DOHH2 (cell line): ENCODE measurements at regions not wholly inside any gene's neighbourhood (a gene's known extent, or its start where the extent isn't known, plus 50 kb on each side); places are given as distances from the start of the nearest gene placed in this dataset.

Source experiments
- EZH2phosphoT487 ChIP-seq: fragments of 200-600 bp; sonication (generic); IDR thresholded peaks from 2 replicates; pipeline ENCODE4 v1.6.1; 2017; ENCODE audit warnings: borderline replicate concordance, mild to moderate bottlenecking, antibody characterized with exemption, low read length, moderate library complexity, mixed read lengths
- TF ChIP-seq, protein P1 (sequence below): fragments of 200-600 bp; sonication (generic); IDR thresholded peaks from one replicate; pipeline ENCODE4 v1.5.1; 2014; ENCODE audit warnings: antibody characterized with exemption, mild to moderate bottlenecking, low read depth, low read length; ENCODE audit not compliant: poor library complexity, severe bottlenecking

DNA sequence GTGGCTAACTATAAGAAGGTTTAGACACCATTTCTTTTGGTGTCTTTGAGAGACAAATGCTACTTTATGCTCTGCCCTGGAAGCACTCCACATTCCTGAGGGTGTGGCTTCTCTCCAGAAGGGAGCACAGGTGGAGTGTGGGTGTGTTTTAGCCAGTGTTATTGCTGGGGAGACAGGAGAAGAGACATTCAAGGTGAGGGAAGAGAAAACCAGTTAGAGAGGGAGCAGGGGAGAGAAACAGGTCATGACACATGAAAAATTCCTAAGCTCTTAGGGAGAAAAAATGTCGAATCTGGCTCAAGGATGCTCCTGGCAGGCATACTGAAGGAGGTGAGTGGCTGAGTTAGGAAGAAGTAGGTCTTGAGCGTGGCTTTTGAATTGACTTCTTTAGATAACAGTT lies 292.8 kb downstream of the CLIC5 start:
- TF ChIP-seq, protein P1, sequence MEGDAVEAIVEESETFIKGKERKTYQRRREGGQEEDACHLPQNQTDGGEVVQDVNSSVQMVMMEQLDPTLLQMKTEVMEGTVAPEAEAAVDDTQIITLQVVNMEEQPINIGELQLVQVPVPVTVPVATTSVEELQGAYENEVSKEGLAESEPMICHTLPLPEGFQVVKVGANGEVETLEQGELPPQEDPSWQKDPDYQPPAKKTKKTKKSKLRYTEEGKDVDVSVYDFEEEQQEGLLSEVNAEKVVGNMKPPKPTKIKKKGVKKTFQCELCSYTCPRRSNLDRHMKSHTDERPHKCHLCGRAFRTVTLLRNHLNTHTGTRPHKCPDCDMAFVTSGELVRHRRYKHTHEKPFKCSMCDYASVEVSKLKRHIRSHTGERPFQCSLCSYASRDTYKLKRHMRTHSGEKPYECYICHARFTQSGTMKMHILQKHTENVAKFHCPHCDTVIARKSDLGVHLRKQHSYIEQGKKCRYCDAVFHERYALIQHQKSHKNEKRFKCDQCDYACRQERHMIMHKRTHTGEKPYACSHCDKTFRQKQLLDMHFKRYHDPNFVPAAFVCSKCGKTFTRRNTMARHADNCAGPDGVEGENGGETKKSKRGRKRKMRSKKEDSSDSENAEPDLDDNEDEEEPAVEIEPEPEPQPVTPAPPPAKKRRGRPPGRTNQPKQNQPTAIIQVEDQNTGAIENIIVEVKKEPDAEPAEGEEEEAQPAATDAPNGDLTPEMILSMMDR, result no peak
- TF ChIP-seq EZH2phosphoT487, result no peak
